HG03469 (cell line): ENCODE measurements at regions not wholly inside any gene's neighbourhood (a gene's known extent, or its start where the extent isn't known, plus 50 kb on each side); places are given as distances from the start of the nearest gene placed in this dataset.

Source experiments
- ATAC-seq: cut with Tn5 transposase; IDR thresholded peaks from one replicate; pipeline ENCODE4 v1.9.1; 2021; ENCODE audit warnings: mild to moderate bottlenecking, moderate library complexity, moderate number of reproducible peaks; ENCODE audit not compliant: unreplicated experiment

GRCh38 chr6:133688705-133689492 lies 200.0 kb upstream of the TCF21 start:
- ATAC-seq: no peak

GRCh38 chr6:133689863-133690262 lies 199.1 kb upstream of the TCF21 start:
- ATAC-seq: no peak

- ATAC-seq: no peak
These were observed 195.3 kb upstream of the TCF21 start for GRCh38 chr6:133693565-133693964.

GRCh38 chr6:133697185-133697584 lies 191.7 kb upstream of the TCF21 start:
- no peak for ATAC-seq

- ATAC-seq: no peak
These were observed 191.2 kb upstream of the TCF21 start for GRCh38 chr6:133697666-133698065.

- ATAC-seq: no peak
These were observed 190.6 kb upstream of the TCF21 start for GRCh38 chr6:133698272-133698671.

GRCh38 chr6:133699741-133700385 lies 189.1 kb upstream of the TCF21 start:
- ATAC-seq: no peak

GRCh38 chr6:133701633-133702331 lies 187.1 kb upstream of the TCF21 start:
- no peak for ATAC-seq

- ATAC-seq: no peak
These were observed 184.5 kb upstream of the TCF21 start for GRCh38 chr6:133704371-133704770.

GRCh38 chr6:133705066-133705465 lies 183.8 kb upstream of the TCF21 start:
- no peak for ATAC-seq

GRCh38 chr6:133705731-133706130 lies 183.2 kb upstream of the TCF21 start:
- ATAC-seq: no peak

GRCh38 chr6:133707456-133707855 lies 181.5 kb upstream of the TCF21 start:
- peak; percentile 57 for ATAC-seq

GRCh38 chr6:133710826-133711225 lies 178.1 kb upstream of the TCF21 start:
- no peak for ATAC-seq

GRCh38 chr6:133715270-133715669 lies 173.6 kb upstream of the TCF21 start:
- ATAC-seq: no peak

- no peak for ATAC-seq
These were observed 164.2 kb upstream of the TCF21 start for GRCh38 chr6:133724726-133725125.

- no peak for ATAC-seq
These were observed 162.7 kb upstream of the TCF21 start for GRCh38 chr6:133726188-133726587.

GRCh38 chr6:133730881-133731280 lies 158.0 kb upstream of the TCF21 start:
- no peak for ATAC-seq

GRCh38 chr6:133740218-133740617 lies 148.7 kb upstream of the TCF21 start:
- ATAC-seq: no peak

GRCh38 chr6:133740816-133741215 lies 148.1 kb upstream of the TCF21 start:
- no peak for ATAC-seq

GRCh38 chr6:133741375-133741861 lies 147.5 kb upstream of the TCF21 start:
- no peak for ATAC-seq

- no peak for ATAC-seq
These were observed 145.3 kb upstream of the TCF21 start for GRCh38 chr6:133743621-133744020.

- no peak for ATAC-seq
These were observed 142.5 kb upstream of the TCF21 start for GRCh38 chr6:133746417-133746770.
